Breast epithelium (tissue), 4 donors: ENCODE measurements at regions not wholly inside any gene's neighbourhood (a gene's known extent, or its start where the extent isn't known, plus 50 kb on each side); places are given as distances from the start of the nearest gene placed in this dataset.
"Not testable (repeated sequence)": the region's sequence is repeated elsewhere in the genome, so short reads cannot be mapped to it uniquely, and the experiment has no call there.

Experiments used
- DNase-seq, 2 donors: peaks; one replicate each; pipeline ENCODE4 v3.0.0-alpha.2; 2019; ENCODE audit warnings: low spot score in 2 of 2
- H3K27ac ChIP-seq, 2 donors: fragments of 200-600 bp; sonication (generic) in 1 of 2; one replicate each; pipeline ENCODE4 v1.5.1; 2016 to 2019; ENCODE audit warnings: mild to moderate bottlenecking in 1 of 2
- H3K27me3 ChIP-seq, 2 donors: fragments of 200-600 bp; sonication (generic) in 1 of 2; one replicate each; pipeline versions ENCODE4 v1.5.1 to v1.6.0; 2017 to 2019; ENCODE audit warnings: control low read depth in 1 of 2, mild to moderate bottlenecking in 1 of 2
- H3K36me3 ChIP-seq: fragments of 200-600 bp; one replicate; pipeline ENCODE4 v1.5.1; 2019
- H3K4me1 ChIP-seq, 2 donors: fragments of 200-600 bp; sonication (generic); one replicate each; pipeline ENCODE4 v1.5.1; 2016 to 2019; ENCODE audit warnings: control low read depth in 1 of 2
- H3K4me3 ChIP-seq, 3 donors: fragments of 200-600 bp; sonication (generic); 1 replicate in 2 of 3; 2 replicates in 1 of 3; pipeline ENCODE4 v1.5.1; 2016 to 2019; ENCODE audit warnings: mild to moderate bottlenecking in 3 of 3, moderate library complexity in 2 of 3
- H3K9me3 ChIP-seq, 2 donors: fragments of 200-600 bp; sonication (generic) in 1 of 2; one replicate each; pipeline ENCODE4 v1.5.1; 2016 to 2019; ENCODE audit warnings: control low read depth in 1 of 2
- CTCF ChIP-seq, 3 donors: fragments of 450-650 bp; IDR thresholded peaks; one replicate each; pipeline ENCODE4 v1.5.1; 2016 to 2017; ENCODE audit warnings: antibody characterized with exemption in 3 of 3, mild to moderate bottlenecking in 3 of 3, moderate library complexity in 3 of 3
- POLR2A ChIP-seq: fragments of 450-650 bp; IDR thresholded peaks from one replicate; pipeline ENCODE4 v1.6.1; 2016; ENCODE audit warnings: antibody characterized with exemption, mild to moderate bottlenecking, moderate library complexity
- POLR2AphosphoS5 ChIP-seq, 3 donors: sonication (generic); formaldehyde crosslinking; IDR thresholded peaks; one replicate each; pipeline ENCODE4 v1.6.1; 2017; ENCODE audit warnings: antibody characterized with exemption in 3 of 3
- intact Hi-C: fragments of 100-400 bp; cut with DNase I; formaldehyde crosslinking; loops from one replicate; pipeline ENCODE4 v1.15.1; 2023; ENCODE audit warnings: low total_unique reads

DNA sequence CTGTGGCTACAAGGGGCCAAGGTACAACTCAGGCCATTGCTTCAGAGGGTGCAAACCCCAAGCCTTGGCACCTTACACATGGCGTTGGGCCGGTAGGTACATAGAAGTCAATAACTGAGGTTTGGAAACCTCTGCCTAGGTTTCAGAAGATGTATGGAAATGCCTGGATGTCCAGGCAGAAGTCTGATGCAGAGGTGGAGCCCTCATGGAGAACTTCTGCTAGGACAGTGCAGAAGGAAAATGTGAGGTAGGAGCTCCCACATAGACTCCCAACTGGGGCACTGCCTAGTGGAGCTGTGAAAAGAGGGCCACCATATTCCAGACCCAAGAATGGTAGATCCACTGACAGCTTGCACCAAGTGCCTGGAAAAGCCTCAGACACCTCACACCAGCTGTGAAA lies 92.1 kb upstream of the SFRP2 start:
- Histone ChIP-seq H3K36me3 (no peaks in the 10 kb centered on the region), H3K4me1 (no peaks in the 10 kb centered on the region), H3K27ac (no peak overlapping the region), H3K27me3 (no peaks in the 10 kb centered on the region), H3K4me3 (no peak overlapping the region), H3K9me3 (peaks cover 12 to 16% of the 10 kb centered on the region in 2 donors)
- intact Hi-C loops = no loop called here
- TF ChIP-seq POLR2A (no peak), CTCF (IDR thresholded peaks at IDR 0.05) (no peak), POLR2AphosphoS5 (IDR thresholded peaks at IDR 0.05) (no peak)
- DNase-seq = no peak

GRCh38 chr4:153877898-153878297 lies 89.0 kb upstream of the SFRP2 start:
- intact Hi-C loops = no loop called here

DNA sequence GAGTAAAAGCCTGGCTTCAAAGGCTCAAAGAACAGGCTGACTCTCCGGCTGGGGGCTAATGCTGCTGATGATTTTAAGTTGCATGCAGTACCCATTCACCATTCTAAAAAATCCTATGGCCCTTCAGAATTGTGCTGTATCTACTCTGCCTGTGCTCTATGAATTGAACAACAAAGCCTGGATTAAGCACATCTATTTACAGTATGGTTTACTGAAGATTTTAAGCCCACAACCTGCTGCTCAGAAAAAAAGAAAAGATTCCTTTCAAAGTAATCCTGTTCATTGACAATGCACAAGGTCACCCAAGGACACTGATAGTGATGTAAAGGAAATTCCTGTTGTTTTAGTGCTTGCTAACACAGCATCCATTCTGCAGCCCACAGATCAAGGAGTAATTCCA lies 84.9 kb upstream of the SFRP2 start:
- no peak for DNase-seq
- intact Hi-C loops = no loop called here
- H3K36me3 ChIP-seq = no peaks in the 10 kb centered on the region
- H3K4me3 ChIP-seq = no peak overlapping the region
- H3K27me3 ChIP-seq = no peaks in the 10 kb centered on the region
- H3K9me3 ChIP-seq = no peaks in the 10 kb centered on the region
- TF ChIP-seq POLR2AphosphoS5 (IDR thresholded peaks at IDR 0.05) = no peak
- TF ChIP-seq POLR2A = no peak
- TF ChIP-seq CTCF (IDR thresholded peaks at IDR 0.05) = no peak
- no peak overlapping the region for H3K27ac ChIP-seq
- H3K4me1 ChIP-seq = no peaks in the 10 kb centered on the region

More at GRCh38 chr4:153877898-153878297, 89.0 kb upstream of the SFRP2 start:
- Histone ChIP-seq H3K27me3 (no peaks in the 10 kb centered on the region), H3K36me3 (no peaks in the 10 kb centered on the region), H3K4me1 (no peaks in the 10 kb centered on the region), H3K9me3 (peaks cover 12 to 16% of the 10 kb centered on the region in 2 donors), H3K27ac (no peak overlapping the region), H3K4me3 (no peak overlapping the region)
- no peak for TF ChIP-seq CTCF (IDR thresholded peaks at IDR 0.05)
- no peak for TF ChIP-seq POLR2AphosphoS5 (IDR thresholded peaks at IDR 0.05)
- no peak for TF ChIP-seq POLR2A
- no peak for DNase-seq

GRCh38 chr4:153866766-153867165 lies 77.9 kb upstream of the SFRP2 start:
- DNase-seq, H3K36me3 ChIP-seq, intact Hi-C loops, H3K27me3 ChIP-seq, H3K4me3 ChIP-seq, H3K4me1 ChIP-seq, H3K27ac ChIP-seq: not testable (repeated sequence)
- peaks cover 29 to 35% of the 10 kb centered on the region in 2 donors for H3K9me3 ChIP-seq

DNA sequence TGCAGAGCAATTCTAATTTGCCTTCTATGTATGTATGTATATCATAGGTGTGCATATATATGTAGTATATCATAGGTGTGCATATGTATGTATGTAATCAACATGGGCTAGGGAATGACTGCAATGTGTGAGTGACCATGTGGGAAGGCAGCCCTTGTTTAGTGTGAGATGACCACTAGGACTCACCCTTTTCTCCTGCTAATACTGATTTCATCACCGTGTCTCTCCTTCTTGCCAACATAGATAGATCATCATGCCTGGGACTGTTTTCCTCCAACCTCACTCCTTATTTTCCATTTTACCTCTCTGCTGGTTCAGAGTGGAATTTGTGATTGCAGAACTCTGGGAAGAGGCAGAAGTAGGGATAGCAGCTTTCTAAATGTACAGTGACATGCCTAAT lies 63.6 kb upstream of the SFRP2 start:
- no peak for DNase-seq
- TF ChIP-seq POLR2AphosphoS5 (IDR thresholded peaks at IDR 0.05) = no peak
- intact Hi-C loops = no loop called here
- no peak overlapping the region for H3K27ac ChIP-seq
- H3K4me3 ChIP-seq = no peak overlapping the region
- H3K9me3 ChIP-seq = peaks cover 6 to 10% of the 10 kb centered on the region in 2 donors
- H3K36me3 ChIP-seq = no peaks in the 10 kb centered on the region
- no peaks in the 10 kb centered on the region for H3K4me1 ChIP-seq
- no peaks in the 10 kb centered on the region for H3K27me3 ChIP-seq

DNA sequence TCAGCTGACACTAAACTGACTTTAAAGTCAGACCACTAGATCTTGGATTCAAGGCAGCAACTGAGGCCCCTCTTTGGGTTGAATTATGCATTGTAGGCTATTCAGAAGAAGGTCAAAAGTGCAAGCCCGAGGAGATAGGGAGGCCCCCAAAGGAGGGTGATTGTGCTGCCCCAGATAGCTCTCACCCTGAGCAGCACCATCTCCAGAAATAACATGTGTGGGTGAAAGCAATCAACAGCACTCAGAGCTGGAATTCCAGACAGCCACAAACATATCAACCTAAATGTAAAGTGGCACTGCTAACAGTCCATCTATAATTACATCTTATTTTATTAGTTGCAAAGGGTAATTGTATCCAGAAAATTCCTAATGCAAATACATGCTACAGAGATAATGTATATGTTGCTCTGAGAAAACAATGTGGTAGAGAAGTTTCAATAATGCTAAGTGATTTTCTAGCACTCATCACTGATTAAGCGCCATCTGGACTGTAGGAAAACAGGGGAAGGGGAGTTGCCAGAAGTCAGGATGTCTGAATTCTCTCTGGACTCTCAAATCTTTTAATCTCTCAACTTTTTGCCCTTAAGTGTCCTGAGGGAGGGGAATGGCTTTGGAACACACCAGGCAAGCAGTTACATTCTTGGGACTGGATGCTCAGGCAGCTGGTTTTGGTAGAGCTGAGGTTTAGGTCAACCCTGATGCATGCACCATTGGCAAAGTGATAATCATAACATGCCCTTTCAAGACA lies 61.8 kb upstream of the SFRP2 start:
- TF ChIP-seq POLR2AphosphoS5 (IDR thresholded peaks at IDR 0.05) (no peak), POLR2A (no peak), CTCF (IDR thresholded peaks at IDR 0.05) (no peak)
- Histone ChIP-seq H3K36me3 (no peaks in the 10 kb centered on the region), H3K27me3 (no peaks in the 10 kb centered on the region), H3K9me3 (peaks cover 5 to 10% of the 10 kb centered on the region in 2 donors), H3K27ac (no peak overlapping the region), H3K4me3 (no peak overlapping the region), H3K4me1 (no peaks in the 10 kb centered on the region)
- DNase-seq = no peak
- intact Hi-C loops = no loop called here
